ENCODE measurements at regions not wholly inside any gene's neighbourhood (a gene's known extent, or its start where the extent isn't known, plus 50 kb on each side); places are given as distances from the start of the nearest gene placed in this dataset.

DNA sequence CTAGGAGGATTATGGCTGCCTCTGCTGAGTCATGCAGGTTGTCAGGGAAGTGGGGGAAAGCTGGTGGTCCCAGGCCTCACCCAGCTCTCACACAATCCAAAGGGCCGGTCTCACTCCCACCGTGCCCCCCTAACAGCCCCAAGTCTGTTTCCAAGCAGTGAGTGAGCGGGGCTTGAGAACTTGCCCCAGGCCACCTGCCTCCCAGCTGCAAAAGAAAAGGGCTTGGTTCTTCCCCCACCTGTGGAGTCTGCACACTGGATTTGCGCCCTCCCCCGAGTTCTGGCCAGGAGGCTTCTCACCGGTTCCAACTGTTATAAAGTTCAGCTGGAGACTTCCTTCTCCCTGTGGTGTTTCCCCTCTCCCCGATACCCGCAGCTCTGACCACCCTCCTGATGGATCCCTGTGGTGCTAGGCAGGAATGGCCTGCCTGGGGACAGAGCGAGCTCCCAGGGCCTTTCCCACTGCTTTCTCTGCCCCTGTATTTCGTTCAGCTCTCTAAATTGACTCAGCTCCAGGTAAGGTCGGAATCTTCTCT is 222.3 kb downstream of the BARHL2 start (continued):
- no peak for TF ChIP-seq CSRNP2 (CRISPR knock-in tag; conservative IDR thresholded peaks at IDR 0.05; ENCODE audit: low read depth)
- TF ChIP-seq ZNF652 (CRISPR knock-in tag; IDR thresholded peaks at IDR 0.05; ENCODE audit: borderline replicate concordance, low read depth): no peak
- TF ChIP-seq ZNF839 (CRISPR knock-in tag; IDR thresholded peaks at IDR 0.05; ENCODE audit: borderline replicate concordance): no peak

- Histone ChIP-seq H3K9me3 (ENCODE audit: low read length) (no peaks in the 10 kb centered on the region), H3K4me1 (ENCODE audit: insufficient read depth, low read length) (no peaks in the 10 kb centered on the region)
- POLR2A ChIA-PET: no interaction called here
- no peak for TF ChIP-seq NR2F1 (CRISPR knock-in tag; IDR thresholded peaks at IDR 0.05)
- TF ChIP-seq, protein P1, sequence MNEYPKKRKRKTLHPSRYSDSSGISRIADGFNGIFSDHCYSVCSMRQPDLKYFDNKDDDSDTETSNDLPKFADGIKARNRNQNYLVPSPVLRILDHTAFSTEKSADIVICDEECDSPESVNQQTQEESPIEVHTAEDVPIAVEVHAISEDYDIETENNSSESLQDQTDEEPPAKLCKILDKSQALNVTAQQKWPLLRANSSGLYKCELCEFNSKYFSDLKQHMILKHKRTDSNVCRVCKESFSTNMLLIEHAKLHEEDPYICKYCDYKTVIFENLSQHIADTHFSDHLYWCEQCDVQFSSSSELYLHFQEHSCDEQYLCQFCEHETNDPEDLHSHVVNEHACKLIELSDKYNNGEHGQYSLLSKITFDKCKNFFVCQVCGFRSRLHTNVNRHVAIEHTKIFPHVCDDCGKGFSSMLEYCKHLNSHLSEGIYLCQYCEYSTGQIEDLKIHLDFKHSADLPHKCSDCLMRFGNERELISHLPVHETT (CRISPR knock-in tag; conservative IDR thresholded peaks at IDR 0.05): no peak
- no peak for TF ChIP-seq ZNF18 (CRISPR knock-in tag; IDR thresholded peaks at IDR 0.05; ENCODE audit: insufficient replicate concordance)
- TF ChIP-seq KAT8 (CRISPR knock-in tag; IDR thresholded peaks at IDR 0.05): no peak
- TF ChIP-seq RBAK (CRISPR knock-in tag; IDR thresholded peaks at IDR 0.05): no peak
- no peak for TF ChIP-seq TGIF2 (CRISPR knock-in tag; IDR thresholded peaks at IDR 0.05)
- no peak for TF ChIP-seq ZNF660 (CRISPR knock-in tag; IDR thresholded peaks at IDR 0.05; ENCODE audit: borderline replicate concordance, low read depth)
- no peak for TF ChIP-seq NCOA5 (CRISPR knock-in tag; IDR thresholded peaks at IDR 0.05)
- TF ChIP-seq TBX3 (IDR thresholded peaks at IDR 0.05; ENCODE audit: borderline replicate concordance): no peak
- TF ChIP-seq, protein P2, sequence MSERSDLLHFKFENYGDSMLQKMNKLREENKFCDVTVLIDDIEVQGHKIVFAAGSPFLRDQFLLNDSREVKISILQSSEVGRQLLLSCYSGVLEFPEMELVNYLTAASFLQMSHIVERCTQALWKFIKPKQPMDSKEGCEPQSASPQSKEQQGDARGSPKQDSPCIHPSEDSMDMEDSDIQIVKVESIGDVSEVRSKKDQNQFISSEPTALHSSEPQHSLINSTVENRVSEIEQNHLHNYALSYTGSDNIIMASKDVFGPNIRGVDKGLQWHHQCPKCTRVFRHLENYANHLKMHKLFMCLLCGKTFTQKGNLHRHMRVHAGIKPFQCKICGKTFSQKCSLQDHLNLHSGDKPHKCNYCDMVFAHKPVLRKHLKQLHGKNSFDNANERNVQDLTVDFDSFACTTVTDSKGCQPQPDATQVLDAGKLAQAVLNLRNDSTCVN (CRISPR knock-in tag; IDR thresholded peaks at IDR 0.05; ENCODE audit: borderline replicate concordance): no peak
- TF ChIP-seq ZBTB3 (CRISPR knock-in tag; IDR thresholded peaks at IDR 0.05; ENCODE audit: borderline replicate concordance, low read depth): no peak
- TF ChIP-seq ATF7 (IDR thresholded peaks at IDR 0.05): no peak
- no peak for TF ChIP-seq ATF7 (CRISPR knock-in tag; IDR thresholded peaks at IDR 0.05)
- no peak for TF ChIP-seq U2AF2 (IDR thresholded peaks at IDR 0.05; ENCODE audit: low read depth, low read length)
- TF ChIP-seq ZNF841 (CRISPR knock-in tag; IDR thresholded peaks at IDR 0.05; ENCODE audit: borderline replicate concordance): no peak
- TF ChIP-seq MATR3 (CRISPR knock-in tag; IDR thresholded peaks at IDR 0.05): no peak
- TF ChIP-seq TMF1 (CRISPR knock-in tag; IDR thresholded peaks at IDR 0.05; ENCODE audit: low read depth): no peak
Observed at GRCh38 chr1:90488451-90488850, 228.7 kb downstream of the BARHL2 start.

More at GRCh38 chr1:90488451-90488850, 228.7 kb downstream of the BARHL2 start:
- CTCF ChIA-PET (ENCODE audit: low intra/inter-chr PET ratio, low total read pairs): no interaction called here
- intact Hi-C loops (cut with micrococcal nuclease; ENCODE audit: unreplicated experiment): no loop called here
- Histone ChIP-seq H2AFZ (ENCODE audit: low read length) (no peak overlapping the region), H3K79me2 (ENCODE audit: insufficient read depth, low read length) (no peaks in the 10 kb centered on the region), H4K20me1 (ENCODE audit: insufficient read depth, low read length) (no peaks in the 10 kb centered on the region), H3K27me3 (ENCODE audit: control insufficient read depth in 1 of 2, insufficient read depth in 2 of 2, low read length in 2 of 2) (no peaks in the 10 kb centered on the region), H3K36me3 (replicated peaks in 1 of 2; ENCODE audit: control insufficient read depth in 1 of 2, insufficient read depth in 2 of 2, low read length in 2 of 2) (no peaks in the 10 kb centered on the region), H3K9ac (ENCODE audit: insufficient read depth, low read depth, low read length) (no peak overlapping the region), H3K27ac (ENCODE audit: extremely low read length, insufficient read depth, low read length) (no peak overlapping the region), H3K4me2 (ENCODE audit: low read depth, low read length) (no peak overlapping the region), H3K4me3 (replicated peaks in 1 of 3; ENCODE audit: insufficient read depth in 1 of 3, low read depth in 2 of 3, low read length in 3 of 3) (no peak overlapping the region)
- DNase-seq (ENCODE audit: low spot score) (no peak), ATAC-seq (no peak), FAIRE-seq (no peak)
- WGBS (ENCODE audit: low lambda C conversion rate): 3% methylated on average over 5 of the region's 5 CpGs
- no TSS peak for BruUV-seq (replicated peaks)
- in situ Hi-C loops (cut with HindIII; ENCODE audit: extremely low pct_ligation_motif_present, low pct_unique_long_range_greater_than_20kb): no loop called here

All from HepG2 (cell line).